HG03565 (cell line): ENCODE measurements at regions not wholly inside any gene's neighbourhood (a gene's known extent, or its start where the extent isn't known, plus 50 kb on each side); places are given as distances from the start of the nearest gene placed in this dataset.

ENCODE experiments used
- ATAC-seq: cut with Tn5 transposase; IDR thresholded peaks from one replicate; pipeline ENCODE4 v1.9.1; 2021; ENCODE audit warnings: mild to moderate bottlenecking, moderate library complexity; ENCODE audit not compliant: unreplicated experiment

DNA sequence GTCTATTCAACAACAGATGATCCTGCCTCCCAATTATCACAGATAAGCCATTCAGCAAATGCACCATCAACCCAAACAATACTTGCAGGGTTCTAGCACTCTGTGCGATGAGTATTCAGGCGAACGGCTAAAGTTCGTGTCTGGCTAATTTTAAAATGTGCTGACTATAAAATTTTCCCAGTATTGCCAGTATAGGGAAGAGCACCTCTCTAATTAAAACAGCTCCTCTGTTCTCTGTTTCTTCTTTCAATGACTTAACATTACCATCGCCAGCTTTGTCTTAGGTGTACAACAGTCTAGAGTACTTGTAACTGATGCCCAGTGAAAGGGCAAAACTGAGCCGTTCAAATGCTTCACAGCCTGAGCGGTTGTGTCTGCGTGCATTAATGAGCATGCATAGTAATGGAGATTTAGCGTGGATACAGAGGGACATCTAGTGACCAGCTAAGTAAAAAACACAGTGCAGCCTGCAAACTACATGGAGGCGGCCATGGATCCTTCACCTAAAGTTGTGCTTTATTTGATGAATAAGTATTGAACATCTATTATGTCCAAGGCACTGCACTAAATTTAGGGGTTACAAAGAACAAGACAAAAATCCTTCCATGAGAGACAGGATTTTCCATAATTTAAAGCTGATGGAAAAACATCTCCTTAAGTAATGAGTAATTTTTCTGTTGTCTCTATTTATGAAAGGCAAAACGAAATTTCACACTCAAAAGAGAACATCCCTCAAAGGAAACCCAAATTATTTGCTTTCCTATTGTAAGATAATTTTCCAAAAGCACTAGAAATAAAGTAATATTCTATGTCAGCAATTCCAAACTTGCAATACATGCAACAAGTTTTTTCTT is 120.0 kb downstream of the SETD4 start:
- ATAC-seq = no peak

GRCh38 chr21:35938446-35938845 is 121.9 kb downstream of the SETD4 start:
- ATAC-seq = no peak

DNA sequence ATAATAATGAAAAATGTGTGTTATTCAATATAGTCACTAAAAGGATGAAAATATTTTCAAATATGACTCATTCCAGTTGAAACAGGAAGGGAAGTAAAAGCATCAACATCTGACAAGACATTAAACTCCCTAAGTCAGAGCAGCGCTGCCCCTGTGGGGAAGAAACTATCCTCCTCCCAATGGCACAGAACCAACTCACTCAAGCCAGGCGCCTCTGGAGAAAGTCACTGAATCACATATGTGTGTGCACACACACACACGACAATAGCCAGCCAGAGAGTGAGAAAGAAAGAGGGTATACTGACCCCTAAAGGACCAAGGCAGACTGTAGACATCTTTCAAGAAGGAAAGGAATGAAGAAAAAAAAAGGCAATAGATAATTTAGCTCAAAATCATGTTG is 126.9 kb downstream of the SETD4 start:
- no peak for ATAC-seq

DNA sequence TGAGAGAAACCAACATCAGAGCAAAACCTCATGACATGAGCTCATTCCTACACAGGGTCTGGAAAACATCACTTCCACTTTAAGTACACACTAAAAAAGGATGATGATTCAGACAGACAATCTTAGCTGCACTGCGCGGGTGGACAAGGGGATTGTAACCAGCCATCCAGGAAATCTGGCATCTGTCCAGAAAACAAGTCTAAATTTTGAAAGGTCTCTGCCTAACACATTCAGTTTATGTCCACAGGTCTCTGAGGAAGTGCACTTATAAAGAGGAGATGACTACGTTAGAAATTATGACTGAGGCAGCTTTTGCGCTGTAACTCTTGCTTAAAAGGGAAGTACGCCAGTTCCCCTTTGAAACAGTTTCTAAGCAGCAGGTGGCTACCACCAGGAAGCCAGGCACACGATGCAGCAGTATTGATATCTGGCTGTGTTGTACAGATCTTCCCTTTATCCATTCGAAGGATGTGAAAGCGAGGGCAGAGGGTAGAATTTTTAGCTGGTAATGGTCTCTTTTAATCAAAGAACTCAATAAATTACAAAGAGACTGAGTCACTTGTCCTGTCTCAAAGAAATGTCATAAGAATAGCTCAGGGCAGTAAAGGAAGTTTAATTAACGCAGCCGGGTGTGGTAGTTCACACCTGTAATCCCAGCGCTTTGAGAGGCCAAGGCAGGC is 128.0 kb downstream of the SETD4 start:
- ATAC-seq = peak; percentile 81

- ATAC-seq = no peak
Measured at GRCh38 chr21:35929901-35930300, 130.4 kb downstream of the SETD4 start.

DNA sequence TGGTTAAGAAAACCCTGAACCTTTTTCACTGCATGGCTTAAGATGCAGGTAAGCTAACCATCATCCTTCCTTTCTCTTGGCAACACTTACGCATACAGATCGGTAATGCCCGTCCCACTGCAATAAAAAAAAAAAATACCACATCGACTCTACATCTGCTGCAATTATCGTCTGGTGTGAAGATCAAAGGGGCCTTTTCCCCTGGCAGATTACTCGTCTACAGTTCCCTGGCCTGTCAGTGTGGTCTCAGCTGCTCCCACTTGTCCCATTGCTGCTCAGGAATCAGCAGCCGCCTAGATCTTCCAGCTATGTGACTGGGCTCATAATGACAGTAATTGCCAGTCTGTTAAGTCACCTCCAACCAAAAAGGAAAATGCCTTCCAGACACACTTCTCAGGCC is 133.1 kb downstream of the SETD4 start:
- no peak for ATAC-seq

- ATAC-seq = no peak
Measured at GRCh38 chr21:35926003-35926740, 134.2 kb downstream of the SETD4 start.

DNA sequence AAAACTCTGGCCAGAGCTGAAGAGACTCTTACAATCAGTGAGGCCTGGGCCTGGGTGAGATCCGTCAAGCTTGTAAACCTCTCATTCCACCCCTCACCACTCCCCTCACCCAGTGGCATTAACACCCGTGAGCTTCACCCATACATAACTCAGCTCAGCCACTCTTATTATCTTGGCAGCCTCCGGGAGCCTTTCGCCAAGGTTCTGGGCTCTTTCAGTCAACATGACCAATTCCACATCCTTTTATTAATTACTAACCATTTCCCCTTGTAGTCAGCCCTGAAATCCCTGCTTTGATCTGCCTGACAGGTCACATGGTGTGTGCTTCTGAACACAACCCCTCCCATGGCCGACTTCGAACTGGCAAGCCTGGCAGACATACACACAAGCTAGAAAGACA is 134.8 kb downstream of the SETD4 start:
- ATAC-seq = no peak

GRCh38 chr21:35924714-35925301 is 135.5 kb downstream of the SETD4 start:
- no peak for ATAC-seq

DNA sequence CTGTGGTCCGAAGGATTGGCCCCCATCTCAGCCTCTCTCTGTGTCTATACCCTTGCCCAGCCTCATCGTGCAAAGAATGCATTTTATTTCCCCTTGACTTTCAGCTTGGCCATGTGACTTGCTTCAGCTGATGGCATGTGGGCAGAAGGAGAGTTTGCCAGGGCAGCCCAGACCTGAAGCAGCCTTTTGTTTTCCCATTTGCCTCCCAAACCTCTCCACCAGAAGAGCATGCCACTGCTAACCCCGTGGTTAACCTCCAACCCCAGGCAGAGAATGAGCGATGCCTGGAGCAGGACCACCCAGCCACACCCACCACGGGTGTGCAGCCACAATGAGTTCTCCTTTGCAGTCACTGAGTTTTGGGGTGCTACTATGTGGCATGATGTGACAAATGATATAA is 136.4 kb downstream of the SETD4 start:
- ATAC-seq = no peak

DNA sequence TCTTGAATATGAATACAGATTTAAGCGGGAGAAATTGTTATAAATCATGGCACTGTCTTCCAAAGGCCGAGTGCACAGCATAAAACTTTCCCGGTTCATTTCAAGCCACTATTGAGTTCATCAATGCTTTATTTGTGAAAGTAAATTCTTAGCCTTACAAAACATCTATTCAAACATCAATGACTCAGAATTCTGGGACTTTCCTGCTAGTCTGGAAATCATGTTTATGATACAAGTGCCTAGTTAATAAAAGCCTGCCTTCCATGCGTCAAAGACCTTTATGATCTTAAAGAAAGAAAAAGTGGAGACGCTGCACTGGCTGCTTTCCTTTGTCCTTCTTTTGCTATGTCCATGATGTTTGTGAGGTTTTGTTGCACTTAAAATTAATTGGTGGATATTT is 137.7 kb downstream of the SETD4 start:
- no peak for ATAC-seq

DNA sequence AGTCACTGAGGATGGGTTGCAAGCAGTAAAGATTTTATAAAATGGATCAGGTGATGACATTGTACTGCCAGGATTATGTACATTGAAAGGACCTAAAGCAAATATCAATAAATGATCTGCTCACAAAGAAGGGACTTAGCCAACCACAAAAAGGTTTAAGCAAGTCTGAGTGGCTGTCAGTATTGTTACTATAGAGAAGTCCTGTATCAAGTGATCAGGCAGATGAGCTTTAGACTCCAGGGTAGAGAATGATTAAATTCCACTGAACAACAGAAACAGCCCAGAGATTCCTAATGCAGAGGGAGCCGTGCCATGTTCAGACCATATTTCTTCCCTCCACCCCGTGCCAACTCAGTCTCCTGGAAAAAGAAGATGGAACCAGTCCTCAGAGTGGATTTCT is 138.9 kb downstream of the SETD4 start:
- no peak for ATAC-seq

DNA sequence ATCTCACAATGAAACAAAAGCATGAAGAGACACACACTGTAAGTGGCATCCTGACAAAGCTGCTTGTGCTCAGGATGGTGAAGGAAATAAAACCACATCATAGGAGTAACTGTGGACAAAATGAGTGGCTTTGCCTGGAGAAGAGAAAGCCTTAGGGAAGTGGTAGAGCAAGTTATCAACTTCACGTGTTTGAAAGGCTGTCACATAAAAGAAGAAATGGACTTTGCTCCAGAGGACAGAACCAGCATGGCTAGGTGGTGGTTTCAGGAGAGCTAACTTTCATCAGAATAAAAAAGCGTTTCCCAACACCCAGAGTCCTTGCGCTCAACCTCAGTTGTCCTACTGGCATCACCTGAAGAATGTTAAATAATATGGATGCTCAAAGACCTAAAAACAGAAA is 139.9 kb downstream of the SETD4 start:
- no peak for ATAC-seq

DNA sequence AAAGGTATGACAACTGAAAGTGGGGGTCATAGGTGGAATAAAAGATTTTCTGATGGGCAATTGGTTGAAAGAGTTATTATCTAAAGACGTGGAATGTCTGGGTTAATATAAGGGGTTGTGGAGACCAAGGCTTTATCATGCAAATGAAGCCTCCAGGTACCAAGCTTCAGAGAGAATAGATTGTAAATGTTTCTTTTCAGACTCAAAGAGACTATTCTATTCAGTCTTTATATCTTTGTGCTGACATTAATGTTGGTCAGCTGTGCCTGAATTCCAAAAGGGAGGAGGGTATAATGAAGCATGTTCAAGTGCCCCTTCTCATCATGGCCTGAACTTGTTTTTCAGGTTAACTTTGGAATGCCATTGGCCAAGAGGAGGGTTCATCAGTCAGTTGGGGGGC is 145.3 kb downstream of the SETD4 start:
- ATAC-seq = no peak

DNA sequence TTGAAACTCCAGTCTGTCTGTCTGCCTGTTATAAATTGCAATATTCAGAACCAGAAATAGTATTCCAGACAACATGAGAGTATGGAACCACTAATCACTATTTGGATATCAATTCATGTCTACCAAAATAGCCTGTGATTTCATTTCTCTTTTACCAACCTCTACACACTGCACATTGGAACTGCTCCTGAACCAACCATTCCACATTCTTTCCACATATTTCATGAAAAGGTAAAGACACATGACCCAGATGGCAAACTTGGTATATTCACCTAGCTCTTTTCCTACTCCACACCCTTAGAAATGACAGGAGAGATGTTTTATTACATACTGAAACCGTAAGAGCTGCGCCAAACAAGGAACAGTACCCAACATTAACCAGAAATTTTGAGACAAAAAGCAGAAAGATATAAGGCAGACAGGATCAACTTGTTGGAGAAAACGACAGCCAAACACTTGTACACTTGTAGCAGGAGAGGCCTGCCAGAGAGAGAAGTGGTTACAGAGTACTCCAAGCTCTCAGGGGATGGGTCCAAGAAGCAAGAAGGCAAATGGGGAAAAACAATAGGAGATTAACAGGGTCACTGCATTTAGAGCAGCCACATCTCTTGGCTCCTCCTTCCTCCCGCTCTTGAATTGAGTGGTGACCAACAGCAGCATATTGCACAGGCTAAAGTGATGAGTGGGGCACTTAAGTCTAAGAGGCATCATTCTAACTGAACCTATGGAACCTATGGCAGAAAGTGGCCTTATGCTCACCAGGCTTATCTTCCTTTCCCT is 148.7 kb downstream of the SETD4 start:
- no peak for ATAC-seq

- no peak for ATAC-seq
Measured at GRCh38 chr21:35909456-35910223, 150.7 kb downstream of the SETD4 start.

- no peak for ATAC-seq
Measured at GRCh38 chr21:35908311-35909078, 151.8 kb downstream of the SETD4 start.

GRCh38 chr21:35906586-35906985 is 153.7 kb downstream of the SETD4 start:
- ATAC-seq = no peak

DNA sequence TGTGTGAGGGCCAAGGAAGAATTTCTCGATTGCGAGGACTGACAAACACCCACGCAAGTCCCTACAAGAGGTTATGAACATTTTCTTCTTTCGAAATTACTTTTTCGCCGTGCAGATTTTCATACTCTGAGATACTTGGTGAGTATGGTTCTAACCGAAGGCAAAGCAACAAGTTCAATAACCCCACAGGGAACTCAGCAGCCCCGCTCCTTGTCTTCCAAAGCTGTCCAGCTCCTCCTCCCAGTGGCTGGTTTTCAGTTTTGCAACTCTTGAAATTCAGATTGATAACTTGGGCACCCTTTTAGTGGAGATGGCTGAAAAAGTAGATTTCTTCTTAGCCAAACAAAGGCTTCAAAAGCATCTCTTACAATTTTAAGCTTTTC is 154.4 kb downstream of the SETD4 start:
- ATAC-seq = no peak
